ENCODE measurements at regions not wholly inside any gene's neighbourhood (a gene's known extent, or its start where the extent isn't known, plus 50 kb on each side); places are given as distances from the start of the nearest gene placed in this dataset.

- H3K36me3 ChIP-seq: no peaks in the 10 kb centered on the region
- no peak for DNase-seq
- no peak for TF ChIP-seq CTCF (IDR thresholded peaks at IDR 0.05)
- no peaks in the 10 kb centered on the region for H3K27me3 ChIP-seq
- no peaks in the 10 kb centered on the region for H3K4me1 ChIP-seq
- no peak overlapping the region for H3K27ac ChIP-seq
- H3K4me3 ChIP-seq: peak overlapping the region in 1 of 2 donors; percentile 37
- peaks cover 0 to 5% (median 4%) of the 10 kb centered on the region in 3 donors for H3K9me3 ChIP-seq
- intact Hi-C loops (cut with DNase I; ENCODE audit: low total_unique reads): loop anchor here (10.0 kb wide), 2 partner anchors 215 to 285 kb away; no protein-coding TSS in a partner anchor
These were observed 149.0 kb upstream of the FAM20A start for GRCh38 chr17:68750208-68750562.

DNA sequence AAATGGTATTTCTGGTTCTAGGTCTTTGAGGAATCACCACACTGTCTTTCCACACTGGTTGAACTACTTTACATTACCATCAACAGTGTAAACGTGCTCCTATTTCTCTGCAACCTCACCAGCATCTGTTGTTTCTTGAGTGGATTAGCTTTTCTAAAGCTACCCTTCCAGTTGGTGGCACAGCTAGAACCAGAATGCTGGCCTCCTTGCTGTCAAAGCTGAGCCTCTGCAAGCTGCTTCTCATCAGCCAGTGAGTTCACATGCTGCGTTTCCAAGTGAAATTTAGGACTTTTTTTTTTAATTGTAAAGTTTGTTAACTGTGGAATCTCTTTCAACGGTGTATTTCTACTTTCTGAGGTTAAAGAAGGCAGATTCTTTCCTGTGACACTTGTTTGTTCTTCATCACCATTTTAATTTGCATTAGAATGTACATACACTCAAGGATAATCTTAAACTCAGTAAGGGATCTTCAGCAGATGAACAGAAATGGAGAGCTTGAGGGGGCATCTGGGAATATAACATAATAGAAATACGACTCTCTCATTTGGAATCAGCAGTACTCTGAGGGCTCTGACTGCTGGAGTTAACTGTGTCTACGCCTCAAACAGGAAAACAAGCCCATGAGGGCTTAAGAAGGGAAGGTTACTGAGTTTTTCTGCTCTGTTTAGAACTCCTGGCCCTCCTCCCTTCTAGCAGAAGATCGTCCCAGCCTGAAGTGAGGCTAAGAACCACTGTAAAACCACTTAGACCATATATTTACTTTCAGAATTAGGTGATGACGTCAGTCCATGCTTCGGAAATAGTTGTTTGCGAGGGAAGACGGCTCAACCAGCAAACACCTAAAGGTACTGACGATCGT is 148.4 kb upstream of the FAM20A start:
- peaks cover 0 to 10% (median 9%) of the 10 kb centered on the region in 3 donors for H3K9me3 ChIP-seq
- peak overlapping the region in 1 of 2 donors; percentile 37 for H3K4me3 ChIP-seq
- no peak overlapping the region for H3K27ac ChIP-seq
- no peaks in the 10 kb centered on the region for H3K36me3 ChIP-seq
- no peak for TF ChIP-seq CTCF (IDR thresholded peaks at IDR 0.05)
- no peaks in the 10 kb centered on the region for H3K4me1 ChIP-seq
- peaks cover 0 to 2% of the 10 kb centered on the region in 2 donors for H3K27me3 ChIP-seq
- intact Hi-C loops (cut with DNase I; ENCODE audit: low total_unique reads): loop anchor here (10.0 kb wide), 2 partner anchors 215 to 285 kb away; no protein-coding TSS in a partner anchor
- no peak for DNase-seq

DNA sequence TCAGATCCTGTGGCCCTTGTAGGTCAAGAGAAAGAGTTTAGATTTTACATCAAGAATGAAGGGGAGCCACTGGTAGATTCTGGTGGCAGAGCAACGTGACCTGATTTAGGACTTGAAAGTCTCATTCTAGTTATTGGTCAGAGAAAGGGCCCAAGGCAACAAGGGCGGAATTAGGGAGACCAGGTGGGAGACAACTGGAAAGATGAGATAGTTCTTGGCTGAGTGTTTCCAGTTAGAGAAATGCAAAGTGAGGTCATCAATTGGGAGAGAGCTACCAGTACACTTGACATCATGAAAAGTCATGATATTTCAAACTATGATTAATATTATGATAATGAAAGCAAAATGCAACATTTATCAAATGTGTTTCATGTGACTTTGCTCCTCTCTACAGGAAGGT is 147.2 kb upstream of the FAM20A start:
- Histone ChIP-seq H3K27ac (no peak overlapping the region), H3K36me3 (no peaks in the 10 kb centered on the region), H3K9me3 (peaks cover 0 to 10% (median 9%) of the 10 kb centered on the region in 3 donors), H3K4me1 (no peaks in the 10 kb centered on the region), H3K27me3 (peaks cover 0 to 2% of the 10 kb centered on the region in 2 donors), H3K4me3 (no peak overlapping the region)
- no peak for TF ChIP-seq CTCF (IDR thresholded peaks at IDR 0.05)
- intact Hi-C loops (cut with DNase I; ENCODE audit: low total_unique reads): no loop called here
- no peak for DNase-seq

GRCh38 chr17:68740555-68741447 is 139.6 kb upstream of the FAM20A start:
- no peak for TF ChIP-seq CTCF (IDR thresholded peaks at IDR 0.05)

GRCh38 chr17:68737761-68738443 is 136.7 kb upstream of the FAM20A start:
- peaks cover 0 to 7% (median 0%) of the 10 kb centered on the region in 3 donors for H3K9me3 ChIP-seq
- peaks cover 0 to 24% (median 15%) of the 10 kb centered on the region in 4 donors for H3K4me1 ChIP-seq
- H3K27ac ChIP-seq: no peak overlapping the region
- no peaks in the 10 kb centered on the region for H3K36me3 ChIP-seq
- intact Hi-C loops (cut with DNase I; ENCODE audit: low total_unique reads): no loop called here
- TF ChIP-seq CTCF (IDR thresholded peaks at IDR 0.05): no peak
- no peak overlapping the region for H3K4me3 ChIP-seq
- no peak for DNase-seq
- no peaks in the 10 kb centered on the region for H3K27me3 ChIP-seq

More at GRCh38 chr17:68740555-68741447, 139.6 kb upstream of the FAM20A start:
- Histone ChIP-seq H3K36me3 (no peaks in the 10 kb centered on the region), H3K4me1 (no peaks in the 10 kb centered on the region), H3K27me3 (peaks cover 0 to 2% of the 10 kb centered on the region in 2 donors), H3K9me3 (peaks cover 0 to 16% (median 10%) of the 10 kb centered on the region in 3 donors), H3K27ac (no peak overlapping the region), H3K4me3 (no peak overlapping the region)
- DNase-seq: no peak
- intact Hi-C loops (cut with DNase I; ENCODE audit: low total_unique reads): no loop called here

Data from tibial artery (tissue), 4 donors.